22Rv1 (cell line): ENCODE measurements at regions not wholly inside any gene's neighbourhood (a gene's known extent, or its start where the extent isn't known, plus 50 kb on each side); places are given as distances from the start of the nearest gene placed in this dataset.

Experiments used
- ZFX ChIP-seq: fragments of 450-650 bp; IDR thresholded peaks from 2 replicates; pipeline ENCODE4 v1.6.1; 2017; ENCODE audit warnings: antibody characterized with exemption, borderline replicate concordance
- TF ChIP-seq, protein P1 (sequence below): fragments of 450-650 bp; IDR thresholded peaks from 2 replicates; pipeline ENCODE4 v1.5.1; 2017; ENCODE audit warnings: mild to moderate bottlenecking

DNA sequence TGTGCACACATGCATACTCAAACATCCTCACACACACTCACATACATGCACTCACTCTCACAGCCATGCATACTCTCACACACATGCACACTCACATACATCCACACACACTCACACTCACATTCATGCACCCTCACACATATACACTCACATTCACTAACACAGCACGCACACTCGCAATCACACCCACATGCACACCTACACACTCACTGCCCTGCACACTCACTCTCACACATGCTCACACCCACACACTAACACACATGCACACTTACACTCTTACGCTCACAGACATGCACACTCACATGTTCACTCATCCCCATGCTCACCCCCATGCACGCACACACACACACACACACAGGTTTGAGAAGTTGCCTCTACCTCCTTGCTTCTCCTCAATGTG lies 63.2 kb upstream of the SFSWAP start:
- TF ChIP-seq, protein P1, sequence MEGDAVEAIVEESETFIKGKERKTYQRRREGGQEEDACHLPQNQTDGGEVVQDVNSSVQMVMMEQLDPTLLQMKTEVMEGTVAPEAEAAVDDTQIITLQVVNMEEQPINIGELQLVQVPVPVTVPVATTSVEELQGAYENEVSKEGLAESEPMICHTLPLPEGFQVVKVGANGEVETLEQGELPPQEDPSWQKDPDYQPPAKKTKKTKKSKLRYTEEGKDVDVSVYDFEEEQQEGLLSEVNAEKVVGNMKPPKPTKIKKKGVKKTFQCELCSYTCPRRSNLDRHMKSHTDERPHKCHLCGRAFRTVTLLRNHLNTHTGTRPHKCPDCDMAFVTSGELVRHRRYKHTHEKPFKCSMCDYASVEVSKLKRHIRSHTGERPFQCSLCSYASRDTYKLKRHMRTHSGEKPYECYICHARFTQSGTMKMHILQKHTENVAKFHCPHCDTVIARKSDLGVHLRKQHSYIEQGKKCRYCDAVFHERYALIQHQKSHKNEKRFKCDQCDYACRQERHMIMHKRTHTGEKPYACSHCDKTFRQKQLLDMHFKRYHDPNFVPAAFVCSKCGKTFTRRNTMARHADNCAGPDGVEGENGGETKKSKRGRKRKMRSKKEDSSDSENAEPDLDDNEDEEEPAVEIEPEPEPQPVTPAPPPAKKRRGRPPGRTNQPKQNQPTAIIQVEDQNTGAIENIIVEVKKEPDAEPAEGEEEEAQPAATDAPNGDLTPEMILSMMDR, result no peak
- no peak for TF ChIP-seq ZFX
